ENCODE measurements at regions not wholly inside any gene's neighbourhood (a gene's known extent, or its start where the extent isn't known, plus 50 kb on each side); places are given as distances from the start of the nearest gene placed in this dataset.

DNA sequence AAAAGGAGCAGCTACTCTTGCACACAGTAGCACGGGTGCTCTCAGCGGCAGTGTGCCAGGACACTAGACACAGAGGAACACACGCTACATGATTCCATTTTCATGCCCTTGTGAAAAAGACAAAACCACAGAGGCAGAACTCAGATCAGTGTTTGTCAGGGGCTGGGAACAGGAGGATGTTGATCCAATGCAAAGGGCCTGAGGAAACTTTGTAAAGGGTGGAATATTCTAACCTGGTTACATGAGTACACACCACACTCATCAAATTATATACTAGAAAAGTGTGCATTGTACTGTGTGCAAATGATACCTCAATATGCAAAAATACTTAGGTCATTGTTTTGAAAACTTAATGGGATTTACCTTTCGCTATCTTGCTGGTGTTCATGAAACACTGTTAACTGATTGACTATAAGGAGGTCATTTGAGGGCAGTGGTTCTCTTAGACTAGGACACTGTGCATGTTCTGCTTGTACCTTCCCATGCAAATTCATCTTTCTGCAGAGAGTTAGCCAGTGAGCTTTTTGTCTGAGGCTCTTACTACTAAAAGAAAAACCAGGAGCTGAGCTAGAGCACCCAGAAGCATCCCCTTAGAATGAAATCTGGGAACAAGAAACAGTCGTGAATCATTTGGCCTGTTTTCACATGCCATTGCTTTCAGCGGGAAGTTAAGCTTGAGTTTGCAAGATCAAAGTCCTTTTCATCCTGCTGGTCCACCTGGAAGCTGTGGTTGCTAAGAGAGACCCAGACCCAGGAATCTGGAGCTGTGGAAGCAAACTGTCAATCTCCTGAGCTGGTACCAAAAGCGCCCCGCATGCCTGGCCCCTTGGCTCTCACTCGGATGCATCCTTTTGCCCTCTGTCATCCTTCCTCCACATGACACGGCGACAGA, 204.8 kb downstream of the TTLL2 start (continued):
- TF ChIP-seq TFDP1 (CRISPR knock-in tag; IDR thresholded peaks at IDR 0.05; ENCODE audit: borderline replicate concordance) (peak; percentile 32; the same call in 1 of the 2 replicates), ISL2 (CRISPR knock-in tag; IDR thresholded peaks at IDR 0.05) (no peak), CAMTA2 (CRISPR knock-in tag; IDR thresholded peaks at IDR 0.05; ENCODE audit: borderline replicate concordance) (no peak), NRL (CRISPR knock-in tag; IDR thresholded peaks at IDR 0.05; ENCODE audit: borderline replicate concordance) (no peak), GFI1 (CRISPR knock-in tag; IDR thresholded peaks at IDR 0.05; ENCODE audit: borderline replicate concordance) (peak; percentile 10; the same call in 1 of the 2 replicates), TAF1 (CRISPR knock-in tag; IDR thresholded peaks at IDR 0.05) (no peak), FOSL2 (CRISPR knock-in tag; IDR thresholded peaks at IDR 0.05) (peak; percentile 31; the same call in 1 of the 2 replicates), KDM2A (CRISPR knock-in tag; IDR thresholded peaks at IDR 0.05; ENCODE audit: borderline replicate concordance, low read depth) (no peak), ELF1 (CRISPR knock-in tag; IDR thresholded peaks at IDR 0.05) (peak; percentile 7; the same call in 1 of the 2 replicates), RFX1 (IDR thresholded peaks at IDR 0.05) (peak; percentile 21; the same call in 1 of the 2 replicates), SOX13 (IDR thresholded peaks at IDR 0.05) (no peak), SOX13 (CRISPR knock-in tag; conservative IDR thresholded peaks at IDR 0.05 in 1 of 2, IDR thresholded peaks at IDR 0.05 in 1 of 2) (peak in 1 of 2 experiments; percentile 29; a peak in 1 of 4 replicates), ZNF766 (CRISPR knock-in tag; IDR thresholded peaks at IDR 0.05; ENCODE audit: borderline replicate concordance) (no peak), ZNF335 (CRISPR knock-in tag; IDR thresholded peaks at IDR 0.05) (no peak), ZNF160 (CRISPR knock-in tag; IDR thresholded peaks at IDR 0.05) (no peak), KDM1A (CRISPR knock-in tag; IDR thresholded peaks at IDR 0.05) (0 out of 2 replicates have a peak, but pooled peaks have one; percentile 44), ZNF652 (CRISPR knock-in tag; IDR thresholded peaks at IDR 0.05; ENCODE audit: borderline replicate concordance, low read depth) (no peak), YEATS2 (CRISPR knock-in tag; IDR thresholded peaks at IDR 0.05; ENCODE audit: borderline replicate concordance) (peak; percentile 45; the same call in 1 of the 2 replicates), ZNF3 (CRISPR knock-in tag; IDR thresholded peaks at IDR 0.05) (peak; percentile 70), HBP1 (CRISPR knock-in tag; IDR thresholded peaks at IDR 0.05; ENCODE audit: low read depth) (no peak), HNRNPUL1 (IDR thresholded peaks at IDR 0.05; ENCODE audit: low read depth, low read length) (no peak), MYPOP (CRISPR knock-in tag; IDR thresholded peaks at IDR 0.05) (no peak)
- TF ChIP-seq, protein P1, sequence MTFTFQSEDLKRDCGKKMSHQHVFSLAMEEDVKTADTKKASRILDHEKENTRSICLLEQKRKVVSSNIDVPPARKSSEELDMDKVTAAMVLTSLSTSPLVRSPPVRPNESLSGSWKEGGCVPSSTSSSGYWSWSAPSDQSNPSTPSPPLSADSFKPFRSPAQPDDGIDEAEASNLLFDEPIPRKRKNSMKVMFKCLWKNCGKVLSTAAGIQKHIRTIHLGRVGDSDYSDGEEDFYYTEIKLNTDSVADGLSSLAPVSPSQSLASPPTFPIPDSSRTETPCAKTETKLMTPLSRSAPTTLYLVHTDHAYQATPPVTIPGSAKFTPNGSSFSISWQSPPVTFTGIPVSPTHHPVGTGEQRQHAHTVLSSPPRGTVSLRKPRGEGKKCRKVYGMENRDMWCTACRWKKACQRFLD (CRISPR knock-in tag; IDR thresholded peaks at IDR 0.05; ENCODE audit: borderline replicate concordance), result no peak
- TF ChIP-seq, protein P2, sequence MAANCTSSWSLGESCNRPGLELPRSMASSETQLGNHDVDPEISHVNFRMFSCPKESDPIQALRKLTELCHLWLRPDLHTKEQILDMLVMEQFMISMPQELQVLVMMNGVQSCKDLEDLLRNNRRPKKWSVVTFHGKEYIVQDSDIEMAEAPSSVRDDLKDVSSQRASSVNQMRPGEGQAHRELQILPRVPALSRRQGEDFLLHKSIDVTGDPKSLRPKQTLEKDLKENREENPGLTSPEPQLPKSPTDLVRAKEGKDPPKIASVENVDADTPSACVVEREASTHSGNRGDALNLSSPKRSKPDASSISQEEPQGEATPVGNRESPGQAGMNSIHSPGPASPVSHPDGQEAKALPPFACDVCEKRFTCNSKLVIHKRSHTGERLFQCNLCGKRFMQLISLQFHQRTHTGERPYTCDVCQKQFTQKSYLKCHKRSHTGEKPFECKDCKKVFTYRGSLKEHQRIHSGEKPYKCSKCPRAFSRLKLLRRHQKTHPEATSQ (CRISPR knock-in tag; IDR thresholded peaks at IDR 0.05; ENCODE audit: borderline replicate concordance), result no peak
